Upper lobe of right lung (tissue), 1 donor: ENCODE measurements at regions not wholly inside any gene's neighbourhood (a gene's known extent, or its start where the extent isn't known, plus 50 kb on each side); places are given as distances from the start of the nearest gene placed in this dataset.

Experiments
- ATAC-seq: fragments of 200-7000 bp; cut with Tn5 transposase; one replicate; pipeline ENCODE4 v1.9.1; 2020; ENCODE audit warnings: mild to moderate bottlenecking, moderate library complexity
- DNase-seq: peaks from one replicate; pipeline ENCODE4 v3.0.0-alpha.2; 2020
- H3K27ac ChIP-seq: fragments of 200-600 bp; one replicate; pipeline ENCODE4 v1.8.0; 2022
- H3K27me3 ChIP-seq: fragments of 200-600 bp; one replicate; pipeline ENCODE4 v1.8.0; 2022; ENCODE audit warnings: mild to moderate bottlenecking
- H3K36me3 ChIP-seq: fragments of 200-600 bp; one replicate; pipeline ENCODE4 v1.8.0; 2022
- H3K4me1 ChIP-seq: fragments of 200-600 bp; one replicate; pipeline ENCODE4 v1.8.0; 2022
- H3K4me3 ChIP-seq: fragments of 200-600 bp; one replicate; pipeline ENCODE4 v1.8.0; 2022; ENCODE audit warnings: mild to moderate bottlenecking
- H3K9me3 ChIP-seq: fragments of 200-600 bp; one replicate; pipeline ENCODE4 v1.8.0; 2022
- intact Hi-C: fragments of 100-400 bp; cut with DNase I; formaldehyde crosslinking; loops from one replicate; pipeline ENCODE4 v1.11.0; 2022
- TF ChIP-seq, protein P1 (sequence below): fragments of 200-600 bp; IDR thresholded peaks from one replicate; pipeline ENCODE4 v1.8.0; 2022; ENCODE audit warnings: antibody characterized with exemption
- donor health status: DM: no; HTN: yes; CAD: no; lungs with severe emphysema.

DNA sequence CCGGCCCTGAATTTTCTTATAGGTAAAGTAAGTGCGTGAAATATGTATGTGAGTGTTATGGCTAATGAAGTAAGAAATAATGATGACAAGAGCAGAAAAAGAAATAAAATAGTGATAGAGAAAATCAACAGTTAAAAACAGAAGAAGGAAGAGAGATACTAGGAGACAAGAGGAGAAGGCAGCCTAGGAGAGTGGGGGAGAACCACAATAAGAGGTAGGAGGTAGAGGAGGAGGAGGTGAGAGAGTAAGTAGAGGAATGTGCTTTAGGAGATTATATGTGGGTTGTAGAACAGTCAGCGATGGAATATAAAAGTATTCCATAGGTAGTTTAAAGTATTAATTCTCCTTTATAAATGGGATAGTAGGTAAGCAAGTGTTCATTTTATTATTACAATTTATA lies 861.5 kb upstream of the B3GALT2 start:
- Histone ChIP-seq H3K4me1 (no peaks in the 10 kb centered on the region), H3K36me3 (no peaks in the 10 kb centered on the region), H3K27ac (no peak overlapping the region), H3K9me3 (no peaks in the 10 kb centered on the region), H3K27me3 (no peaks in the 10 kb centered on the region), H3K4me3 (no peak overlapping the region)
- DNase-seq, result no peak
- intact Hi-C loops, result no loop called here
- TF ChIP-seq, protein P1, sequence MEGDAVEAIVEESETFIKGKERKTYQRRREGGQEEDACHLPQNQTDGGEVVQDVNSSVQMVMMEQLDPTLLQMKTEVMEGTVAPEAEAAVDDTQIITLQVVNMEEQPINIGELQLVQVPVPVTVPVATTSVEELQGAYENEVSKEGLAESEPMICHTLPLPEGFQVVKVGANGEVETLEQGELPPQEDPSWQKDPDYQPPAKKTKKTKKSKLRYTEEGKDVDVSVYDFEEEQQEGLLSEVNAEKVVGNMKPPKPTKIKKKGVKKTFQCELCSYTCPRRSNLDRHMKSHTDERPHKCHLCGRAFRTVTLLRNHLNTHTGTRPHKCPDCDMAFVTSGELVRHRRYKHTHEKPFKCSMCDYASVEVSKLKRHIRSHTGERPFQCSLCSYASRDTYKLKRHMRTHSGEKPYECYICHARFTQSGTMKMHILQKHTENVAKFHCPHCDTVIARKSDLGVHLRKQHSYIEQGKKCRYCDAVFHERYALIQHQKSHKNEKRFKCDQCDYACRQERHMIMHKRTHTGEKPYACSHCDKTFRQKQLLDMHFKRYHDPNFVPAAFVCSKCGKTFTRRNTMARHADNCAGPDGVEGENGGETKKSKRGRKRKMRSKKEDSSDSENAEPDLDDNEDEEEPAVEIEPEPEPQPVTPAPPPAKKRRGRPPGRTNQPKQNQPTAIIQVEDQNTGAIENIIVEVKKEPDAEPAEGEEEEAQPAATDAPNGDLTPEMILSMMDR, result no peak
- no peak for ATAC-seq

DNA sequence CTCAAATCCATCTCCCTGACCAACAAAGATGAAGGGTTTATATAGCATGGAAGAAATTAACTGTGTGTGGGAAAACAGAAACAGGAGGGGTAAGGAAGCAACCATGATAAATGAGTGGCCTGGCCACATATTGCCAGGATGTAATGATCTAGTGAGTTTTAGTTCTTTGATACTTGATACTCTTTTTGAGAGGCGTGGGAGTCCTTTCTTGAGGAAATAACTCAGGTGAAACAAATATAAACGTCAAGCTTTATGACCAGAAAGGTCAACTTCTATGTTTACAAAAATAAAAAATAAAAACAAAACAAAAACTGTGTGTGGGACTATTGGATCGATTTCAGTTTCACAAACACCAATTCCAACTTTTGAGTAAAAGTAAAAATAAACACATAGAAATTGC lies 860.8 kb upstream of the B3GALT2 start:
- TF ChIP-seq, protein P1, result no peak
- Histone ChIP-seq H3K4me1 (no peaks in the 10 kb centered on the region), H3K9me3 (no peaks in the 10 kb centered on the region), H3K4me3 (no peak overlapping the region), H3K27ac (no peak overlapping the region), H3K36me3 (no peaks in the 10 kb centered on the region), H3K27me3 (no peaks in the 10 kb centered on the region)
- intact Hi-C loops, result no loop called here
- no peak for DNase-seq
- ATAC-seq, result no peak

DNA sequence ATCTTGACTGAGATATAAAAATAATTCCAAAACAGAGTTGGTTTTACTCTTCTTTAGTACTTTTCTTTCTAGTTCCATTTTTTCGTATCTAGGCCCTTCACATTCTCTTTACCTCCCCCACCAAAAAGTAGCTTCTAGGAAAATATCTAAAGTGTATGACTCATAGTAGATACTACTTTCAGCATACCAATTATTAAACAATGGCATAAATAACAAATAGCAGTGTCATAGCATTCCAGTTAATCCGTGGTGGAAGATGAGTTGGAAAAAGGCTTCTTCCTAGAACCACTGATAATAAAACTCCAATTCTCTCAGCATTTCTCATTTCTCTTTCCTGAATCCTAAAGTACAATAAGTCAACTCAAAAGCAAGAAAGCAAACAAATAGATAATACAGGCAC lies 859.0 kb upstream of the B3GALT2 start:
- no peak overlapping the region for H3K27ac ChIP-seq
- ATAC-seq, result no peak
- no peaks in the 10 kb centered on the region for H3K9me3 ChIP-seq
- no peak for DNase-seq
- no peaks in the 10 kb centered on the region for H3K4me1 ChIP-seq
- no peak overlapping the region for H3K4me3 ChIP-seq
- TF ChIP-seq, protein P1, result no peak
- intact Hi-C loops, result no loop called here
- H3K27me3 ChIP-seq, result no peaks in the 10 kb centered on the region
- no peaks in the 10 kb centered on the region for H3K36me3 ChIP-seq

DNA sequence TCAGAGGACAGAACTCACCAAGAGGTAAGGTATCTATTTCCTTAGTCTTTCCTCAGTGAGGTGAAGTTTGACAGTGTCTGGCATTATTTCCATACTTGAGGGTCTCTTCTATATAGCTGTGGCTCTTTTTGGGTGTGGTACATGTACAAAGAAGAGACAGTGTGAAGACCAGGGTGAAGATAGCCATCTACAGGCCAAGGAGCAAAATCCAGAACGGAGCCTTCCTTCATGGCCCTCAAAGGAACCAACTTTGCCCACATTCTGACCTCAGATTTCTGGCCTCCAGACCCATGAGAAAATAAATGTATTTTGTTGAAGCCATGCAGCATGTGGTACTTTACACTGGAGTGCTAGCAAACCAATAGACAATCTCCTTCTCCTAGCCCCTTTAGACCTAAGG lies 858.5 kb upstream of the B3GALT2 start:
- TF ChIP-seq, protein P1, result no peak
- Histone ChIP-seq H3K4me1 (no peaks in the 10 kb centered on the region), H3K27ac (no peak overlapping the region), H3K27me3 (no peaks in the 10 kb centered on the region), H3K4me3 (no peak overlapping the region), H3K9me3 (no peaks in the 10 kb centered on the region), H3K36me3 (no peaks in the 10 kb centered on the region)
- intact Hi-C loops, result no loop called here
- ATAC-seq, result no peak
- DNase-seq, result no peak

DNA sequence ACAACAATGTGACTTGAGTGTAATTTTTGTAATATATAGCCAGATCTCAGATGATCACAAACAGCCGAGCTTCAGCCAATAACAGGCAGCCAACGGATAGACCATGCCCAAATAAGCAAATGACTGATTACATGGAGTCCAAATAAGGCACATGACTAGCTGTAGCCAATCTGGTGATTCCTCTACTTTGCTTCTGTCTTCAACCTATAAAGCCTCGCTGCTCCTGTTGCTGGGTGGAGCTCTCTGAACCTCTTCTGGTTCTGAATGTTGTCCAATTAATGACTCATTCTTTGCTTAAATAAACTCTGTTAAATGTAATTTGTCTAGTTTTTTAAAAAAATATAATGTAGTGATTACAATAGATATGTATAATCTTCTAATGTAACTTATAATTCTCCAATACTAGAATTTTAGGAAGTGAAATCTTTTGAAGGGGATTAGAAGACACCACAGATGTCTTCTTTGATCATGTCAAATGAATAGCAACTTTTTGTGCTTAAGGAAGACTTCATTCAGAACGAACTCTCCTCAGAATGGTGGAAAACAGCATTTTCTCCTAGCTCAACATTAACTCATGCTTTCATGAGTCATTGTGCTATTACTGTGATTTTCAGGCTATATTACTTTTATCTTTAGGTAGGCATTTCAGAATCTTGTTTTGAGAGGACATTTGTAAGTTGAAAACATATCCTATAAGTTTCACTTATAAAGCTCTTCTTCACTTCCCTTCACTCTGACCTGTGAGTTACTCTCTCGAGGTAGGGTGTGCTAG lies 857.8 kb upstream of the B3GALT2 start:
- H3K4me3 ChIP-seq, result no peak overlapping the region
- H3K36me3 ChIP-seq, result no peaks in the 10 kb centered on the region
- H3K27ac ChIP-seq, result no peak overlapping the region
- TF ChIP-seq, protein P1, result no peak
- intact Hi-C loops, result no loop called here
- DNase-seq, result no peak
- no peaks in the 10 kb centered on the region for H3K4me1 ChIP-seq
- H3K9me3 ChIP-seq, result no peaks in the 10 kb centered on the region
- no peaks in the 10 kb centered on the region for H3K27me3 ChIP-seq
- no peak for ATAC-seq

DNA sequence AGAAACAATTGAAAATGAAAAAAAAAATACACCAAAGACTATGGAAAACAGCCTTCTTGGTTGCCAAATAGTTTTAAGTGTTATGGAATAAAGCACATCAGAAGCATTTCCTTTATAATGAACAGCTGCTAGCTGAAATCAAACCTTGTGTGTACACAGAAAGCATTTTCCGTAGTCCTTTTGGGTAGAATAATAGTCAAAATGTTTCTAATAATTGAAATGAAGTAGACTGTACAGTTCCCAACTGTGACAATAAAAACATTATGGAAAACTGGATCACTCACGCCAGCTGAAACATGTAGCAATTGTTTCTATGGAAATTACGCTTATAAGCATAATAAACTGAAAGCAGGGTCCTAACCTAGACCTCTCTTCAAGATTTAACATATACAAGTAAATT lies 856.3 kb upstream of the B3GALT2 start:
- Histone ChIP-seq H3K36me3 (no peaks in the 10 kb centered on the region), H3K9me3 (no peaks in the 10 kb centered on the region), H3K4me1 (no peaks in the 10 kb centered on the region), H3K4me3 (no peak overlapping the region), H3K27ac (no peak overlapping the region), H3K27me3 (no peaks in the 10 kb centered on the region)
- ATAC-seq (no peak), DNase-seq (no peak)
- intact Hi-C loops, result no loop called here
- TF ChIP-seq, protein P1, result no peak
